GM21515 (cell line): ENCODE measurements at regions not wholly inside any gene's neighbourhood (a gene's known extent, or its start where the extent isn't known, plus 50 kb on each side); places are given as distances from the start of the nearest gene placed in this dataset.

Experiments used
- ATAC-seq: cut with Tn5 transposase; IDR thresholded peaks from one replicate; pipeline ENCODE4 v1.9.1; 2021; ENCODE audit not compliant: unreplicated experiment

- ATAC-seq: no peak
Measured at GRCh38 chr1:82483146-82483545, 682.4 kb downstream of the ADGRL2 start.

- no peak for ATAC-seq
Measured at GRCh38 chr1:82478916-82479315, 678.2 kb downstream of the ADGRL2 start.

GRCh38 chr1:82472489-82473131 lies 671.9 kb downstream of the ADGRL2 start:
- no peak for ATAC-seq

GRCh38 chr1:82466891-82467290 lies 666.2 kb downstream of the ADGRL2 start:
- ATAC-seq: no peak

GRCh38 chr1:82466416-82466815 lies 665.7 kb downstream of the ADGRL2 start:
- ATAC-seq: no peak

- ATAC-seq: no peak
Measured at GRCh38 chr1:82465024-82465423, 664.3 kb downstream of the ADGRL2 start.

GRCh38 chr1:82464362-82465001 lies 663.7 kb downstream of the ADGRL2 start:
- no peak for ATAC-seq

GRCh38 chr1:82463951-82464350 lies 663.2 kb downstream of the ADGRL2 start:
- no peak for ATAC-seq

GRCh38 chr1:82462366-82462765 lies 661.6 kb downstream of the ADGRL2 start:
- ATAC-seq: no peak

GRCh38 chr1:82455342-82455741 lies 654.6 kb downstream of the ADGRL2 start:
- no peak for ATAC-seq

- no peak for ATAC-seq
Measured at GRCh38 chr1:82454431-82454830, 653.7 kb downstream of the ADGRL2 start.

- ATAC-seq: no peak
Measured at GRCh38 chr1:82453511-82454185, 652.9 kb downstream of the ADGRL2 start.

GRCh38 chr1:82452096-82452495 lies 651.4 kb downstream of the ADGRL2 start:
- no peak for ATAC-seq

GRCh38 chr1:82451191-82451590 lies 650.5 kb downstream of the ADGRL2 start:
- ATAC-seq: no peak

GRCh38 chr1:82449506-82450057 lies 648.8 kb downstream of the ADGRL2 start:
- no peak for ATAC-seq

GRCh38 chr1:82446955-82447354 lies 646.2 kb downstream of the ADGRL2 start:
- ATAC-seq: no peak

GRCh38 chr1:82446236-82446635 lies 645.5 kb downstream of the ADGRL2 start:
- ATAC-seq: no peak

- ATAC-seq: no peak
Measured at GRCh38 chr1:82445827-82446226, 645.1 kb downstream of the ADGRL2 start.

- no peak for ATAC-seq
Measured at GRCh38 chr1:82445132-82445531, 644.4 kb downstream of the ADGRL2 start.

- ATAC-seq: no peak
Measured at GRCh38 chr1:82441402-82441801, 640.7 kb downstream of the ADGRL2 start.

- ATAC-seq: no peak
Measured at GRCh38 chr1:82423174-82423815, 622.6 kb downstream of the ADGRL2 start.

GRCh38 chr1:82421782-82422181 lies 621.0 kb downstream of the ADGRL2 start:
- no peak for ATAC-seq
